ENCODE measurements at regions not wholly inside any gene's neighbourhood (a gene's known extent, or its start where the extent isn't known, plus 50 kb on each side); places are given as distances from the start of the nearest gene placed in this dataset.

DNA sequence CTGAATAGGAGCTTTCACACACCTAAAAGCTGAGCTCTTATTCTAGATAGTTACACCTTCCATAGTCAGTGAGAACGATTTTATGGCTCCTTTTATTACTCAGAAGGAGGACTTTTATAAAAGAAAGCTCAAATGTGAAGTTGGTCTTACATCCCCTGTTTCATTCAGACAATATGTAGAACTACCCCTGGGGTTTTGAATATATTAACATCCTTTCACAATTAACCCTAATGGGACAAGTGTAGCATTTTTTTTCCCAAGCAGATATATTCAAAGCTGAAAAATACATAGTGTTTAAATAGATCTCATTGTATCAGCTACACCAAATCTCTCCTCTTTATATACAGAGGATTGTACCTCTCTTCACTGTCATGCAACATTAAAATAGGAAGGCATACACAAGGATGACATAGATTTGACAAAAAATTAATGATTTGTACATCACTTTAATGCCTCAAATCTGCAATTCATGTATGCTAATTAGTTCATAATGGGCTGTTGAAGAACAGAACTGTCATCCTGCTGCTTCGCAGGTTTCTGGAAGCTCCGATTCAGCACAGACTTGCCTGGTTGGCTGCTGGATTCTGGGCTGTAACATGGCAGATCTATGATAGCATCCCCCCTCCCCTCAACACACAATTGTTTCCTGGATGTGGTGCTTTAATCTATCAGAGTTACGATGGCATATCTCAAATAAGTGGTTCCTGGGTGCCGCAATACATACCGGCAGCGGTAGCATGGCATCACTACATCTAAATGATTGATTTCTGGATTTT is 129.7 kb upstream of the PARD3B start:
- TF ChIP-seq POLR2AphosphoS5 (IDR thresholded peaks at IDR 0.05; ENCODE audit: borderline replicate concordance, low read depth, low read length) (no peak), FOXP2 (optimal IDR thresholded peaks at IDR 0.05; ENCODE audit: control extremely low read depth, extremely low read length, insufficient read depth) (no peak), EZH2 (IDR thresholded peaks at IDR 0.05) (no peak)
- no peak for DNase-seq (ENCODE audit: low read depth, low spot score)
- H3K9ac ChIP-seq (ENCODE audit: insufficient read length): no peak overlapping the region
- no peak overlapping the region for H3K27ac ChIP-seq
- H3K9me3 ChIP-seq (ENCODE audit: low read depth, low read length): no peaks in the 10 kb centered on the region
- H3K4me3 ChIP-seq: no peak overlapping the region
- no peaks in the 10 kb centered on the region for H3K36me3 ChIP-seq (ENCODE audit: insufficient read depth, low read length)

- H3K4me3 ChIP-seq: no peak overlapping the region
- no peak for TF ChIP-seq POLR2AphosphoS5 (IDR thresholded peaks at IDR 0.05; ENCODE audit: borderline replicate concordance, low read depth, low read length)
- TF ChIP-seq FOXP2 (optimal IDR thresholded peaks at IDR 0.05; ENCODE audit: control extremely low read depth, extremely low read length, insufficient read depth): no peak
- TF ChIP-seq EZH2 (IDR thresholded peaks at IDR 0.05): no peak
Measured at GRCh38 chr2:204416236-204416635, 129.0 kb upstream of the PARD3B start.

GRCh38 chr2:204425821-204426220 is 119.5 kb upstream of the PARD3B start:
- Histone ChIP-seq H3K4me3 (no peak overlapping the region), H3K9me3 (ENCODE audit: low read depth, low read length) (no peaks in the 10 kb centered on the region), H3K9ac (ENCODE audit: insufficient read length) (no peak overlapping the region), H3K27ac (no peak overlapping the region), H3K36me3 (ENCODE audit: insufficient read depth, low read length) (no peaks in the 10 kb centered on the region)
- no peak for TF ChIP-seq EZH2 (IDR thresholded peaks at IDR 0.05)
- TF ChIP-seq FOXP2 (optimal IDR thresholded peaks at IDR 0.05; ENCODE audit: control extremely low read depth, extremely low read length, insufficient read depth): no peak
- TF ChIP-seq POLR2AphosphoS5 (IDR thresholded peaks at IDR 0.05; ENCODE audit: borderline replicate concordance, low read depth, low read length): no peak
- no peak for DNase-seq (ENCODE audit: low read depth, low spot score)

More at GRCh38 chr2:204416236-204416635, 129.0 kb upstream of the PARD3B start:
- H3K9ac ChIP-seq (ENCODE audit: insufficient read length): no peak overlapping the region
- no peaks in the 10 kb centered on the region for H3K9me3 ChIP-seq (ENCODE audit: low read depth, low read length)
- H3K36me3 ChIP-seq (ENCODE audit: insufficient read depth, low read length): no peaks in the 10 kb centered on the region
- H3K27ac ChIP-seq: no peak overlapping the region
- no peak for DNase-seq (ENCODE audit: low read depth, low spot score)

GRCh38 chr2:204428675-204429074 is 116.6 kb upstream of the PARD3B start:
- TF ChIP-seq EZH2 (IDR thresholded peaks at IDR 0.05): no peak
- TF ChIP-seq POLR2AphosphoS5 (IDR thresholded peaks at IDR 0.05; ENCODE audit: borderline replicate concordance, low read depth, low read length): no peak
- no peak for TF ChIP-seq FOXP2 (optimal IDR thresholded peaks at IDR 0.05; ENCODE audit: control extremely low read depth, extremely low read length, insufficient read depth)
- no peak overlapping the region for H3K4me3 ChIP-seq
- no peaks in the 10 kb centered on the region for H3K9me3 ChIP-seq (ENCODE audit: low read depth, low read length)
- no peak overlapping the region for H3K9ac ChIP-seq (ENCODE audit: insufficient read length)
- no peak overlapping the region for H3K27ac ChIP-seq
- no peaks in the 10 kb centered on the region for H3K36me3 ChIP-seq (ENCODE audit: insufficient read depth, low read length)
- no peak for DNase-seq (ENCODE audit: low read depth, low spot score)

DNA sequence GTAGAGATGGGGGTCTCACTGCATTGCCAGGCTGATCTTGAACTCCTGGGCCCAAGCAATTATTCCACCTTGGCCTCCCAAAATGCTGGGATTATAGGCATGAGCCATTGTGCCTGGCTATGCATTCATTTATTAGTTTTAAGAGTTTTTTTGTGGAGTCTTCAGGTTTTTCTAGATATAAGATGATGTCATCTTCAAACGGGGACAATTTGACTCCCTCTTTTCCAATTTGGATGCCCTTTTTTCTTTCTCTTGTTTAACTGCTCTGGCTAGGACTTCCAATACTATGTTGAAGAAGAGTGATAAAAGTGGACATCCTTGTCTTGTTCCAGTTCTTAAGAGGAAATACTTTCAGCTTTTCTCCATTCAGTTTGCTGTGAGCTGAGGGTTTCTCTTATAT is 113.7 kb upstream of the PARD3B start:
- no peak for DNase-seq (ENCODE audit: low read depth, low spot score)
- Histone ChIP-seq H3K36me3 (ENCODE audit: insufficient read depth, low read length) (no peaks in the 10 kb centered on the region), H3K9me3 (ENCODE audit: low read depth, low read length) (no peaks in the 10 kb centered on the region), H3K27ac (no peak overlapping the region), H3K4me3 (no peak overlapping the region), H3K9ac (ENCODE audit: insufficient read length) (no peak overlapping the region)
- TF ChIP-seq EZH2 (IDR thresholded peaks at IDR 0.05): no peak
- TF ChIP-seq POLR2AphosphoS5 (IDR thresholded peaks at IDR 0.05; ENCODE audit: borderline replicate concordance, low read depth, low read length): no peak
- no peak for TF ChIP-seq FOXP2 (optimal IDR thresholded peaks at IDR 0.05; ENCODE audit: control extremely low read depth, extremely low read length, insufficient read depth)

- Histone ChIP-seq H3K4me3 (no peak overlapping the region), H3K9ac (ENCODE audit: insufficient read length) (no peak overlapping the region), H3K36me3 (ENCODE audit: insufficient read depth, low read length) (no peaks in the 10 kb centered on the region), H3K9me3 (ENCODE audit: low read depth, low read length) (no peaks in the 10 kb centered on the region), H3K27ac (no peak overlapping the region)
- DNase-seq (ENCODE audit: low read depth, low spot score): no peak
- no peak for TF ChIP-seq FOXP2 (optimal IDR thresholded peaks at IDR 0.05; ENCODE audit: control extremely low read depth, extremely low read length, insufficient read depth)
- no peak for TF ChIP-seq EZH2 (IDR thresholded peaks at IDR 0.05)
- no peak for TF ChIP-seq POLR2AphosphoS5 (IDR thresholded peaks at IDR 0.05; ENCODE audit: borderline replicate concordance, low read depth, low read length)
Measured at GRCh38 chr2:204432196-204432595, 113.1 kb upstream of the PARD3B start.

DNA sequence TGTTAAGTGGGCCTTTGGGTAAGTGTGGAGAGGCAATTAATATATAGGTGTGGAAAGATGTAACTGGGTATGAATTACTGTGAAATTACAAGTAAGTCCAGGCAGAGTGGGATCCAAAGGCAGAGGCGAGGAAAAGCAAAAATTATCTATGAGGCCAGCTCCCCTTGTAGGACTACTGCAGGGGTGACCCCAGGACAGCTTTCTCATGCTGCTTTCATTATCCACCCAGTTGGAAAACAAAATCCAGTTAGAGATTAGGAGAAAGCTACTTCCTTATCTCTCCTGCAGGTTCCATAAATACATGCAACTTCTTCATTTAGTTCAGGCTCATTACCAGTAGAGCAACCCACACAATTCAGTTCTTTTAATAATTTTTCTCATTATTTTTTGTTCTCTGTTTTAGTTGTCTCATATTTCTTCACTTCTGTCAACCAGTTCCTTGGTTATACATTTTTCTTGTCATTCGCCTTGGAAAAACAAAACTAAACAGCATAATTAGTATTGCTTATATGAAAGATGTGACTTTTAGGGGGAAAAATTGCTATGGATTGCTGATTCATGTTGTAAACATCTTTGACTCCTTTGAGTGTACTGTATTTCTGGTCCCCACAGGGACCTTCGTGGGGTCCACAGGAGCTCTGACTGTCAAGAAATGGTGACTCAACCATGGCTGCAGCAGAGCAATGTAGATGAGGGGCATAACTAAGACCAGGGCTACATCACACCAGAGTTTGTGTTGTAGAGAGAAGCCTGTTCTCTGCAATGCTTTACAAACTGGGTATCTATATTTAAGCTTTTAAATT is 110.4 kb upstream of the PARD3B start:
- DNase-seq (ENCODE audit: low read depth, low spot score): no peak
- no peak for TF ChIP-seq POLR2AphosphoS5 (IDR thresholded peaks at IDR 0.05; ENCODE audit: borderline replicate concordance, low read depth, low read length)
- TF ChIP-seq EZH2 (IDR thresholded peaks at IDR 0.05): no peak
- no peak for TF ChIP-seq FOXP2 (optimal IDR thresholded peaks at IDR 0.05; ENCODE audit: control extremely low read depth, extremely low read length, insufficient read depth)
- Histone ChIP-seq H3K4me3 (no peak overlapping the region), H3K9ac (ENCODE audit: insufficient read length) (no peak overlapping the region), H3K36me3 (ENCODE audit: insufficient read depth, low read length) (no peaks in the 10 kb centered on the region), H3K9me3 (ENCODE audit: low read depth, low read length) (no peaks in the 10 kb centered on the region), H3K27ac (no peak overlapping the region)

GRCh38 chr2:204436230-204436629 is 109.0 kb upstream of the PARD3B start:
- Histone ChIP-seq H3K9me3 (ENCODE audit: low read depth, low read length) (no peaks in the 10 kb centered on the region), H3K4me3 (no peak overlapping the region), H3K36me3 (ENCODE audit: insufficient read depth, low read length) (no peaks in the 10 kb centered on the region), H3K27ac (no peak overlapping the region), H3K9ac (ENCODE audit: insufficient read length) (no peak overlapping the region)
- no peak for DNase-seq (ENCODE audit: low read depth, low spot score)
- TF ChIP-seq POLR2AphosphoS5 (IDR thresholded peaks at IDR 0.05; ENCODE audit: borderline replicate concordance, low read depth, low read length) (no peak), EZH2 (IDR thresholded peaks at IDR 0.05) (no peak), FOXP2 (optimal IDR thresholded peaks at IDR 0.05; ENCODE audit: control extremely low read depth, extremely low read length, insufficient read depth) (no peak)
